Liver (tissue), 8 donors: ENCODE measurements at regions not wholly inside any gene's neighbourhood (a gene's known extent, or its start where the extent isn't known, plus 50 kb on each side); places are given as distances from the start of the nearest gene placed in this dataset.

ENCODE experiments used
- DNase-seq: peaks from one replicate; pipeline ENCODE4 v3.0.0-alpha.2; 2017; ENCODE audit warnings: low spot score
- H3K27ac ChIP-seq, 2 donors: one replicate each; pipeline ENCODE4 v1.7.0; 2013; ENCODE audit warnings: inconsistent platforms in 2 of 2, low read length in 2 of 2, control low read depth in 1 of 2, low read depth in 1 of 2, mild to moderate bottlenecking in 1 of 2
- H3K27me3 ChIP-seq, 4 donors: one replicate each; pipeline versions ENCODE4 v1.6.1 to v1.7.0; 2013; ENCODE audit warnings: low read length in 3 of 4, inconsistent platforms in 1 of 4, mild to moderate bottlenecking in 1 of 4, moderate library complexity in 1 of 4; ENCODE audit not compliant: control insufficient read depth in 4 of 4, insufficient read depth in 4 of 4
- H3K36me3 ChIP-seq, 4 donors: one replicate each; pipeline versions ENCODE4 v1.6.1 to v1.7.0; 2013; ENCODE audit warnings: low read length in 3 of 4, mild to moderate bottlenecking in 3 of 4, low read depth in 1 of 4, moderate library complexity in 1 of 4; ENCODE audit not compliant: control insufficient read depth in 4 of 4, insufficient read depth in 3 of 4
- H3K4me1 ChIP-seq, 4 donors: one replicate each; pipeline versions ENCODE4 v1.6.1 to v1.7.0; 2013; ENCODE audit warnings: low read length in 3 of 4, mild to moderate bottlenecking in 3 of 4, moderate library complexity in 1 of 4; ENCODE audit not compliant: control insufficient read depth in 4 of 4, insufficient read depth in 4 of 4
- H3K4me3 ChIP-seq, 3 donors: one replicate each; pipeline versions ENCODE4 v1.6.1 to v1.7.0; 2013; ENCODE audit warnings: low read length in 3 of 3, control low read depth in 1 of 3, low read depth in 1 of 3, mild to moderate bottlenecking in 1 of 3
- H3K9ac ChIP-seq, 2 donors: one replicate each; pipeline ENCODE4 v1.7.0; 2013; ENCODE audit warnings: low read length in 2 of 2, mild to moderate bottlenecking in 2 of 2, moderate library complexity in 2 of 2, control low read depth in 1 of 2, low read depth in 1 of 2
- H3K9me3 ChIP-seq, 4 donors: one replicate each; pipeline versions ENCODE4 v1.6.1 to v1.7.0; 2013; ENCODE audit warnings: low read length in 3 of 4; ENCODE audit not compliant: control insufficient read depth in 4 of 4
- ATF3 ChIP-seq: IDR thresholded peaks from 2 replicates; pipeline ENCODE4 v1.6.1; 2016; ENCODE audit warnings: antibody characterized with exemption
- CTCF ChIP-seq: fragments of 150-350 bp; IDR thresholded peaks from 2 replicates; pipeline ENCODE4 v1.5.1; 2017; ENCODE audit warnings: improper control_type of control experiment, low read depth, low read length; ENCODE audit not compliant: missing input control
- EGR1 ChIP-seq, 2 donors: IDR thresholded peaks; 2 replicates each; pipeline ENCODE4 v1.6.1; 2016 to 2018; ENCODE audit warnings: antibody characterized with exemption in 2 of 2, low read depth in 2 of 2
- FOXA1 ChIP-seq: IDR thresholded peaks from 2 replicates; pipeline ENCODE4 v1.6.1; 2016; ENCODE audit warnings: antibody characterized with exemption
- FOXA2 ChIP-seq: IDR thresholded peaks from 2 replicates; pipeline ENCODE4 v1.6.1; 2016; ENCODE audit warnings: antibody characterized with exemption
- GABPA ChIP-seq, 2 donors: IDR thresholded peaks in 1 of 2; conservative IDR thresholded peaks in 1 of 2; 2 replicates each; pipeline ENCODE4 v1.6.1; 2016; ENCODE audit warnings: antibody characterized with exemption in 2 of 2, mild to moderate bottlenecking in 1 of 2, moderate library complexity in 1 of 2
- HNF4A ChIP-seq, 2 donors: conservative IDR thresholded peaks; 2 replicates each; pipeline ENCODE4 v1.6.1; 2016; ENCODE audit warnings: antibody characterized with exemption in 2 of 2, mild to moderate bottlenecking in 2 of 2
- HNF4G ChIP-seq: IDR thresholded peaks from 2 replicates; pipeline ENCODE4 v1.6.1; 2016; ENCODE audit warnings: antibody characterized with exemption
- JUND ChIP-seq, 2 donors: IDR thresholded peaks; 2 replicates each; pipeline ENCODE4 v1.6.1; 2016; ENCODE audit warnings: antibody characterized with exemption in 2 of 2
- NR2F2 ChIP-seq: IDR thresholded peaks from 2 replicates; pipeline ENCODE4 v1.6.1; 2016; ENCODE audit warnings: antibody characterized with exemption
- RAD21 ChIP-seq, 2 donors: IDR thresholded peaks; 2 replicates each; pipeline ENCODE4 v1.6.1; 2016; ENCODE audit warnings: antibody characterized with exemption in 2 of 2, mild to moderate bottlenecking in 2 of 2
- REST ChIP-seq: IDR thresholded peaks from 2 replicates; pipeline ENCODE4 v1.6.1; 2016; ENCODE audit warnings: antibody characterized with exemption, mild to moderate bottlenecking
- RXRA ChIP-seq, 2 donors: IDR thresholded peaks; 2 replicates each; pipeline ENCODE4 v1.6.1; 2017 to 2018; ENCODE audit warnings: antibody characterized with exemption in 2 of 2, mild to moderate bottlenecking in 1 of 2
- SP1 ChIP-seq: IDR thresholded peaks from 2 replicates; pipeline ENCODE4 v1.6.1; 2018; ENCODE audit warnings: antibody characterized with exemption, mild to moderate bottlenecking
- TAF1 ChIP-seq: conservative IDR thresholded peaks from 2 replicates; pipeline ENCODE4 v1.6.1; 2016; ENCODE audit warnings: antibody characterized with exemption, mild to moderate bottlenecking
- YY1 ChIP-seq: IDR thresholded peaks from 2 replicates; pipeline ENCODE4 v1.6.1; 2016; ENCODE audit warnings: antibody characterized with exemption, mild to moderate bottlenecking
- WGBS: extraction: QIAGEN DNeasy Blood & Tissue Kit; methylation state at CpG from one replicate; pipeline ENCODE4 v1.1.7; 2013; 5-methylcytosine and 5-hydroxymethylcytosine counted together
- TF ChIP-seq, protein P1 (sequence below): IDR thresholded peaks from 2 replicates; pipeline ENCODE4 v1.6.1; 2016; ENCODE audit warnings: antibody characterized with exemption
- TF ChIP-seq, protein P2 (sequence below): IDR thresholded peaks from 2 replicates; pipeline ENCODE4 v1.6.1; 2016; ENCODE audit warnings: antibody characterized with exemption
- donor health status: healthy.
- donor health status: healthy.
- donor health status: healthy.
- donor health status: healthy.
- donor health status: healthy.

GRCh38 chr18:78816916-78817315 lies 162.7 kb upstream of the SALL3 start:
- DNase-seq: no peak
- WGBS: 91% methylated on average over 21 of the region's 21 CpGs
- Histone ChIP-seq H3K36me3 (no peaks in the 10 kb centered on the region), H3K9me3 (no peaks in the 10 kb centered on the region), H3K9ac (no peak overlapping the region), H3K27me3 (peaks cover 0 to 3% (median under 1%) of the 10 kb centered on the region in 4 donors), H3K27ac (no peak overlapping the region), H3K4me1 (no peaks in the 10 kb centered on the region), H3K4me3 (no peak overlapping the region)
- no peak for TF ChIP-seq NR2F2
- no peak for TF ChIP-seq EGR1 (IDR thresholded peaks at IDR 0.05; ENCODE audit: low read depth in 2 of 2)
- no peak for TF ChIP-seq YY1
- TF ChIP-seq RAD21 (IDR thresholded peaks at IDR 0.05): no peak
- no peak for TF ChIP-seq CTCF
- TF ChIP-seq ATF3: no peak
- TF ChIP-seq REST: no peak
- TF ChIP-seq FOXA1: no peak
- no peak for TF ChIP-seq HNF4G
- TF ChIP-seq, protein P1, sequence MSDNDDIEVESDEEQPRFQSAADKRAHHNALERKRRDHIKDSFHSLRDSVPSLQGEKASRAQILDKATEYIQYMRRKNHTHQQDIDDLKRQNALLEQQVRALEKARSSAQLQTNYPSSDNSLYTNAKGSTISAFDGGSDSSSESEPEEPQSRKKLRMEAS: no peak
- no peak for TF ChIP-seq FOXA2
- no peak for TF ChIP-seq JUND (IDR thresholded peaks at IDR 0.05)
- no peak for TF ChIP-seq SP1
- TF ChIP-seq TAF1: no peak
- TF ChIP-seq, protein P2, sequence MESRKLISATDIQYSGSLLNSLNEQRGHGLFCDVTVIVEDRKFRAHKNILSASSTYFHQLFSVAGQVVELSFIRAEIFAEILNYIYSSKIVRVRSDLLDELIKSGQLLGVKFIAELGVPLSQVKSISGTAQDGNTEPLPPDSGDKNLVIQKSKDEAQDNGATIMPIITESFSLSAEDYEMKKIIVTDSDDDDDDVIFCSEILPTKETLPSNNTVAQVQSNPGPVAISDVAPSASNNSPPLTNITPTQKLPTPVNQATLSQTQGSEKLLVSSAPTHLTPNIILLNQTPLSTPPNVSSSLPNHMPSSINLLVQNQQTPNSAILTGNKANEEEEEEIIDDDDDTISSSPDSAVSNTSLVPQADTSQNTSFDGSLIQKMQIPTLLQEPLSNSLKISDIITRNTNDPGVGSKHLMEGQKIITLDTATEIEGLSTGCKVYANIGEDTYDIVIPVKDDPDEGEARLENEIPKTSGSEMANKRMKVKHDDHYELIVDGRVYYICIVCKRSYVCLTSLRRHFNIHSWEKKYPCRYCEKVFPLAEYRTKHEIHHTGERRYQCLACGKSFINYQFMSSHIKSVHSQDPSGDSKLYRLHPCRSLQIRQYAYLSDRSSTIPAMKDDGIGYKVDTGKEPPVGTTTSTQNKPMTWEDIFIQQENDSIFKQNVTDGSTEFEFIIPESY: no peak
- TF ChIP-seq HNF4A (conservative IDR thresholded peaks at IDR 0.05): no peak
- TF ChIP-seq GABPA (IDR thresholded peaks at IDR 0.05 in 1 of 2, conservative IDR thresholded peaks at IDR 0.05 in 1 of 2): no peak
- TF ChIP-seq RXRA (IDR thresholded peaks at IDR 0.05): no peak
